Cardiac fibroblast (primary cell): ENCODE measurements at regions not wholly inside any gene's neighbourhood (a gene's known extent, or its start where the extent isn't known, plus 50 kb on each side); places are given as distances from the start of the nearest gene placed in this dataset.

Experiments
- DNase-seq, 2 donors: peaks; one replicate each; pipeline versions ENCODE4 v3.0.0 to v3.0.0-alpha.2; 2010; ENCODE audit warnings: low read depth in 2 of 2
- H3K4me3 ChIP-seq, 2 donors: replicated peaks in 1 of 2; 1 replicate in 1 of 2; 2 replicates in 1 of 2; pipeline ENCODE4 v1.5.1; 2011; ENCODE audit warnings: low read depth in 2 of 2, low read length in 2 of 2, mild to moderate bottlenecking in 2 of 2, moderate library complexity in 1 of 2
- CTCF ChIP-seq: IDR thresholded peaks from one replicate; pipeline ENCODE4 v1.5.1; 2011; ENCODE audit warnings: low read depth, mild to moderate bottlenecking, low read length, inconsistent platforms

DNA sequence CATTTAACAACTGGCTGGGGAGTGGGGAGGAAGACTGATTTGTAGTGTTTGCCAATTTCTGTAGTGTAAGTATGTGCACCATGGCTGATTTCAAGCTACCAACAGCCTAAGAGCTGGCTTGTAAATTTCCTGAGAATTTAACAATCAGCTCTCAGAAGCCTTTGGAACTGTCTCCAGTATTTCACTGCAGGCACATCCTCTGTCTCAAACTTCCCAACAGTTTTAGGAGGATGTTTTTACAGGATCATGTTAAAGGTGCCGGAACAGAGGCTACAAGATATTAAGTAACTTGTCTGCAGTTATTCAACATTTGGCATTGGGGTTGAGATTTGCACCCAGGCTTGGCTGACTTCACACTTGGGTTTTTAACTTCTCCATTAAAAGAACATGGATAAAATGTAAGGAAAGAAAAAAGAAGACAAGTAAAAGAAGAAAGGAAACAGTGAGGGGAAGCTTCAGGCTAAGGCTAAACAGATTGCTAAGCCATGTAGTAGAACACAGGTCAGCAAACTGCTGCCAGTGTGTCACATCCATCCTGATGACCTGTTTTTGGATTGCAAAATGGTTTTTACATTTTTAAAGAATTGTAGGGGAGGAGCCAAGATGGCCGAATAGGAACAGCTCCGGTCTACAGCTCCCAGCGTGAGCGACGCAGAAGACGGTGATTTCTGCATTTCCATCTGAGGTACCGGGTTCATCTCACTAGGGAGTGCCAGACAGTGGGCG lies 204.8 kb upstream of the SESN3 start:
- no peak for DNase-seq
- H3K4me3 ChIP-seq: no peak overlapping the region
- TF ChIP-seq CTCF: no peak

DNA sequence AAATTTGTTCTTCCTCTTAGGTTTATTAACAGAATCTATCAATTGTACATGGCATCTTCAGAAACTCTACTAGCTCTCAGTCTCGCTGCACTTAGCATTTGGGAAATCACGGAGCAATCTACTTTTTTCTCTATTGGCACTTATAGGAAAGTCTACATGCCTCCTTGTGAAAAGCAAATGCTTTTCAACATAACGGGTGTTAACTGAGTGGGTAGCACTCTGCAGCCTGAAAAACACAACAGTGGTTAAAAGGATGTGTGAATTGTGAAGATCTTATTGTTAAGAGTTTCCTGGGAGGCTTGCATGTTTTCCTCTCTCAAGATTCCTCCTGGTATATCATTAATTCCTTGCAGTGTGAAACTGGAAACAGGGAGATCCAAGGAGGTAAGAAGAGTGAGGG lies 204.2 kb upstream of the SESN3 start:
- DNase-seq: no peak
- H3K4me3 ChIP-seq: no peak overlapping the region
- TF ChIP-seq CTCF: no peak

DNA sequence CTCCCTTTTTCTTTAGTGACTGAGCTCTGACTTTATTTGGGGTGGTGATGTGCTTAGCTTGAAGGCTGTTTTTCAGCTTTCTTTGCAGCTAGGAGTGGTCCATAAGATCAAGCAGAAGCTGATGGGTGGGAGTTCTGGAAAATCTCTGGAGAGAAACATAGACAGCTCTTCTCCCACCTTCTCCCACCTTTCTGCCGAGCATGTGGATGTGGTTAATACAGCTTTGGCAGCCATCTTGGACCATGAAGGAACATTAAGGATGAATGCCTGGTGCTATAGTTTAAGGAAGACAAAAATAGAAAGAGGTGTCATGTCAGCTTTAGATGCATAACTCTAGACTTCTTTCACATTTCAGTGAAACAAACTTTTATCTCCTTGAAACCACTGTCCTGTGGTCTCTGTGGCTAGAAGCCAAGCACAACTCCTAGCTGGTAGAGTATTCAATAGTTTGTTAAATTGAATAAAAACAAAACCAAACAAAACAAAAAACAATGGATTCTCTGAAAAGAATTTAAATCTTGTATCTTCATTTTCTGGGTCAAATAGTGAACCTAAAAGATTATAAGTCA lies 203.6 kb upstream of the SESN3 start:
- no peak overlapping the region for H3K4me3 ChIP-seq
- no peak for TF ChIP-seq CTCF
- no peak for DNase-seq

- no peak for TF ChIP-seq CTCF
- DNase-seq: no peak
- no peak overlapping the region for H3K4me3 ChIP-seq
Measured at GRCh38 chr11:95434009-95434408, 203.0 kb upstream of the SESN3 start.

DNA sequence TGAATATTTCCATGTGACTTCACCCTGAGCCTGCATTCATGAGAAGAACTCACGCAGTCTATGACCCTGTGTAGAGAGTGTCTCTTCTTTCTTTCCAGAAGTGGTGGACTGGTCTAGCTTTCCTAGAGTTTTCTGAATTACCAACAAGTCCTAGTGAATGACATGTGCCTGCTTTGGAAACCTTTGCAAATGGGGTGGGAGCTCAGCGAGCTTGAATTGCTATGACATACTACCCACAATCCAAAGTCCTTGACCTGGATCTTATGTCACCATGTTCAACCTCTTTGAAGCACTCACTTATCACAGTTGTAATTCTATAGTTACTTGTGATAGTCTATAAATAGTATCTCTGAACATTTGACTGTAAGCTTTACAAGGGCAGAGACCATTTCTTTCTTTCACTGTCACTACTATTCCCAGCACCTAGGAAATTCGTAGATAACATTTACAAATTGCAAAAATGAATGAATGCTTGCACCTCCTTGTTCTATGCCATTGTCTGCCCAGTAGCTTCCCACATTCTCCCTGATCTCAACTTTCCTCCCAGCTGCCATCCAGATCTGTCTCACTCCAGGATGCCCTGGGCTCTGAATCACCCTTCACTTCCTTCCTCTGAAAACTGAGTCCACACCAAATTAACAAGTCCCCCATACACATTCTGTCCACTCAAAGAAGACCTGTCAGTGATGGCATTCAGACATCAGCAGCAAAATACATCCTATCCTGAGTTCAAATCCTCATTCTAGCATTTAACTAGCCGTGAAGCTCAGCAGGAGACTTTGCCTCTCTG lies 201.9 kb upstream of the SESN3 start:
- no peak for DNase-seq
- no peak for TF ChIP-seq CTCF

DNA sequence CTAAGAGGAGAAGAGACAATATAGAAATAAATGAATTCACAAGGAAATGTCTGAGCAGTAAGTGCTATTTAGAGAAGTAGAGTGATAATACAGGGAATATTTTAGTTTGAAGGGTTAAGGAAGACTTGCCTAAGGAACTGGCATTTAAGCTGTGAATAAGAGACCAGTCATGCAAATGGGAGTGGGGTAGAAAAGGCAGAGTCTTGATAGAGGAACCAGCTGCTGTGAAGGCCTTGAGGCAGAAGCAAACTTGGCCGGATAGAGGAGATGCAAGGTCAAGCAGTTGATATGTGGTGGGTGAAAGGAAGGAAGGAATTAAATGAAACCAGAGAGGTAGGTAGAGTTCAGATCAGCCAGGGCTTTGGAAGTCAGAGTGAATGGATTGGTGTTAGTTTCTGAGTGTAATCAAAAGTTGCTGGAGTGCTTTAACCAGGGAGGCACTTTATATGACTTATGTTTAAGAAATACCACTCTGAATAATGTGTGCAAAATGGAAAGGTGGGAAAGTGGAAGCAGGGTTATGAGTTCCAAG lies 198.4 kb upstream of the SESN3 start:
- H3K4me3 ChIP-seq: no peak overlapping the region
- DNase-seq: no peak
- no peak for TF ChIP-seq CTCF

More for the DNA sequence above, 201.9 kb upstream of the SESN3 start:
- no peak overlapping the region for H3K4me3 ChIP-seq
